GM23338 (cell line): ENCODE measurements at regions not wholly inside any gene's neighbourhood (a gene's known extent, or its start where the extent isn't known, plus 50 kb on each side); places are given as distances from the start of the nearest gene placed in this dataset.

Source experiments
- ATAC-seq: fragments of 200-7000 bp; cut with Tn5 transposase; 3 replicates; pipeline ENCODE4 v1.9.1; 2020
- DNase-seq: peaks from one replicate; pipeline ENCODE4 v3.0.0-alpha.2; 2015; ENCODE audit warnings: low spot score
- H2AFZ ChIP-seq: fragments of 200-600 bp; sonication (generic); 2 replicates; pipeline ENCODE4 v1.8.0; 2016; ENCODE audit warnings: antibody characterized with exemption, mild to moderate bottlenecking, moderate library complexity
- H3F3A ChIP-seq: fragments of 200-600 bp; sonication (generic); replicated peaks from 2 replicates; pipeline ENCODE4 v1.8.0; 2017; ENCODE audit warnings: antibody characterized with exemption, mixed run types, low read depth
- H3K27ac ChIP-seq: fragments of 200-600 bp; sonication (generic); 2 replicates; pipeline ENCODE4 v1.6.1; 2016; ENCODE audit warnings: low read depth
- H3K27me3 ChIP-seq: fragments of 200-600 bp; sonication (generic); 2 replicates; pipeline ENCODE4 v1.8.0; 2016; ENCODE audit warnings: mild to moderate bottlenecking, mixed run types, moderate library complexity; ENCODE audit not compliant: insufficient read depth
- H3K36me3 ChIP-seq: fragments of 200-600 bp; sonication (generic); 2 replicates; pipeline ENCODE4 v1.8.0; 2016; ENCODE audit warnings: mild to moderate bottlenecking; ENCODE audit not compliant: insufficient read depth
- H3K4me1 ChIP-seq: fragments of 200-600 bp; sonication (generic); 2 replicates; pipeline ENCODE4 v1.8.0; 2016; ENCODE audit warnings: mild to moderate bottlenecking, moderate library complexity; ENCODE audit not compliant: insufficient read depth
- H3K4me2 ChIP-seq: fragments of 200-600 bp; sonication (generic); 2 replicates; pipeline ENCODE4 v1.7.1; 2017; ENCODE audit warnings: mixed run types
- H3K4me3 ChIP-seq: fragments of 200-600 bp; sonication (generic); 2 replicates; pipeline ENCODE4 v1.6.1; 2016; ENCODE audit warnings: mixed run types
- H3K79me2 ChIP-seq: fragments of 200-600 bp; sonication (generic); replicated peaks from 2 replicates; pipeline ENCODE4 v1.8.0; 2017; ENCODE audit warnings: mild to moderate bottlenecking; ENCODE audit not compliant: insufficient read depth
- H3K9me2 ChIP-seq: fragments of 200-600 bp; sonication (generic); 2 replicates; pipeline ENCODE4 v1.8.0; 2017; ENCODE audit not compliant: insufficient read depth
- H4K20me1 ChIP-seq: fragments of 200-600 bp; sonication (generic); replicated peaks from 2 replicates; pipeline ENCODE4 v1.8.0; 2017; ENCODE audit warnings: mild to moderate bottlenecking; ENCODE audit not compliant: insufficient read depth
- H3K27ac Mint-ChIP-seq: 2 replicates; pipeline ENCODE4 v1.8.0; 2020; ENCODE audit warnings: inconsistent platforms, mild to moderate bottlenecking, moderate library complexity, mixed read lengths
- H3K27me3 Mint-ChIP-seq: 3 replicates; pipeline ENCODE4 v1.8.0; 2022; ENCODE audit warnings: low read depth, mild to moderate bottlenecking, moderate library complexity, mixed read lengths, inconsistent platforms; ENCODE audit not compliant: insufficient read depth, poor library complexity
- H3K36me3 Mint-ChIP-seq: 3 replicates; pipeline ENCODE4 v1.8.0; 2021; ENCODE audit warnings: low read depth, mild to moderate bottlenecking, inconsistent platforms, moderate library complexity, mixed read lengths
- H3K4me1 Mint-ChIP-seq: 3 replicates; pipeline ENCODE4 v1.8.0; 2020; ENCODE audit warnings: mild to moderate bottlenecking, inconsistent platforms, mixed read lengths
- H3K4me3 Mint-ChIP-seq: 3 replicates; pipeline ENCODE4 v1.8.0; 2021; ENCODE audit warnings: moderate library complexity, mild to moderate bottlenecking, inconsistent platforms, mixed read lengths
- H3K9me3 Mint-ChIP-seq: 3 replicates; pipeline ENCODE4 v1.8.0; 2020; ENCODE audit warnings: moderate library complexity, mild to moderate bottlenecking, inconsistent platforms, mixed read lengths
- JUNB ChIP-seq: IDR thresholded peaks from one replicate; pipeline ENCODE4 v1.6.1; 2016; ENCODE audit warnings: antibody characterized with exemption; ENCODE audit not compliant: unreplicated experiment
- NANOG ChIP-seq: IDR thresholded peaks from 2 replicates; pipeline ENCODE4 v1.6.1; 2016; ENCODE audit warnings: antibody characterized with exemption, borderline replicate concordance
- ZNF331 ChIP-seq: fragments of 250-450 bp; sonication (Bioruptor Pico); IDR thresholded peaks from 2 replicates; pipeline ENCODE4 v1.5.0; 2020; ENCODE audit warnings: low read depth, mild to moderate bottlenecking, moderate library complexity
- TF ChIP-seq, protein P1 (sequence below), 2 experiments: fragments of 200-600 bp in 1 of 2; sonication (generic) in 1 of 2; conservative IDR thresholded peaks; 2 replicates each; pipeline versions ENCODE4 v1.5.1 to v1.6.1; 2016 to 2017; ENCODE audit warnings: antibody characterized with exemption in 2 of 2, low read depth in 2 of 2, mild to moderate bottlenecking in 2 of 2, moderate library complexity in 1 of 2
- TF ChIP-seq, protein P2 (sequence below): fragments of 250-450 bp; sonication (Bioruptor Pico); IDR thresholded peaks from 2 replicates; pipeline ENCODE4 v1.5.0; 2020; ENCODE audit warnings: mild to moderate bottlenecking, moderate library complexity
- TF ChIP-seq, protein P3 (sequence below): IDR thresholded peaks from 2 replicates; pipeline ENCODE4 v1.6.1; 2016; ENCODE audit warnings: antibody characterized with exemption

DNA sequence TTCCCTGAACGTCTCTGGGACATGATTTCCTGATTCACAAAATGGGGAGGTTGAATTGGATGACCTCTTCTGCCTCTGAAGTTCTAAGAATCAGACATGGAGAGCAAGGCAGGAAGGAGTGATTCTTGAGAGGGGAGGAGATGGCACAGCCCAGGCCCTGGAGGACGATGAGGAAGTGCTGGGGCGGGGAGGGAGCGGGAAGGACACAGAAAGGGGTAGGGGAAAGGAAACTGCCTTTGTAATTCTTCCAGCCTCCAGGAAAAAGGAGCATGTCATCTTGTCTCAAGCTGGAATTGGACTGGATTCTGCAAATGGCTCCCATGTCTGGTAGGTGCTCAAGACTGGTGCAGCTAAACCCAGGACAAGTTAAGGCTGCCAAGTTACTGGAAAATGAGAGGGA is 97.0 kb upstream of the NCK2 start:
- TF ChIP-seq, protein P1, sequence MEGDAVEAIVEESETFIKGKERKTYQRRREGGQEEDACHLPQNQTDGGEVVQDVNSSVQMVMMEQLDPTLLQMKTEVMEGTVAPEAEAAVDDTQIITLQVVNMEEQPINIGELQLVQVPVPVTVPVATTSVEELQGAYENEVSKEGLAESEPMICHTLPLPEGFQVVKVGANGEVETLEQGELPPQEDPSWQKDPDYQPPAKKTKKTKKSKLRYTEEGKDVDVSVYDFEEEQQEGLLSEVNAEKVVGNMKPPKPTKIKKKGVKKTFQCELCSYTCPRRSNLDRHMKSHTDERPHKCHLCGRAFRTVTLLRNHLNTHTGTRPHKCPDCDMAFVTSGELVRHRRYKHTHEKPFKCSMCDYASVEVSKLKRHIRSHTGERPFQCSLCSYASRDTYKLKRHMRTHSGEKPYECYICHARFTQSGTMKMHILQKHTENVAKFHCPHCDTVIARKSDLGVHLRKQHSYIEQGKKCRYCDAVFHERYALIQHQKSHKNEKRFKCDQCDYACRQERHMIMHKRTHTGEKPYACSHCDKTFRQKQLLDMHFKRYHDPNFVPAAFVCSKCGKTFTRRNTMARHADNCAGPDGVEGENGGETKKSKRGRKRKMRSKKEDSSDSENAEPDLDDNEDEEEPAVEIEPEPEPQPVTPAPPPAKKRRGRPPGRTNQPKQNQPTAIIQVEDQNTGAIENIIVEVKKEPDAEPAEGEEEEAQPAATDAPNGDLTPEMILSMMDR (conservative IDR thresholded peaks at IDR 0.05; ENCODE audit: low read depth in 2 of 2): no peak
- TF ChIP-seq NANOG (no peak), ZNF331 (no peak), JUNB (no peak)
- TF ChIP-seq, protein P2, sequence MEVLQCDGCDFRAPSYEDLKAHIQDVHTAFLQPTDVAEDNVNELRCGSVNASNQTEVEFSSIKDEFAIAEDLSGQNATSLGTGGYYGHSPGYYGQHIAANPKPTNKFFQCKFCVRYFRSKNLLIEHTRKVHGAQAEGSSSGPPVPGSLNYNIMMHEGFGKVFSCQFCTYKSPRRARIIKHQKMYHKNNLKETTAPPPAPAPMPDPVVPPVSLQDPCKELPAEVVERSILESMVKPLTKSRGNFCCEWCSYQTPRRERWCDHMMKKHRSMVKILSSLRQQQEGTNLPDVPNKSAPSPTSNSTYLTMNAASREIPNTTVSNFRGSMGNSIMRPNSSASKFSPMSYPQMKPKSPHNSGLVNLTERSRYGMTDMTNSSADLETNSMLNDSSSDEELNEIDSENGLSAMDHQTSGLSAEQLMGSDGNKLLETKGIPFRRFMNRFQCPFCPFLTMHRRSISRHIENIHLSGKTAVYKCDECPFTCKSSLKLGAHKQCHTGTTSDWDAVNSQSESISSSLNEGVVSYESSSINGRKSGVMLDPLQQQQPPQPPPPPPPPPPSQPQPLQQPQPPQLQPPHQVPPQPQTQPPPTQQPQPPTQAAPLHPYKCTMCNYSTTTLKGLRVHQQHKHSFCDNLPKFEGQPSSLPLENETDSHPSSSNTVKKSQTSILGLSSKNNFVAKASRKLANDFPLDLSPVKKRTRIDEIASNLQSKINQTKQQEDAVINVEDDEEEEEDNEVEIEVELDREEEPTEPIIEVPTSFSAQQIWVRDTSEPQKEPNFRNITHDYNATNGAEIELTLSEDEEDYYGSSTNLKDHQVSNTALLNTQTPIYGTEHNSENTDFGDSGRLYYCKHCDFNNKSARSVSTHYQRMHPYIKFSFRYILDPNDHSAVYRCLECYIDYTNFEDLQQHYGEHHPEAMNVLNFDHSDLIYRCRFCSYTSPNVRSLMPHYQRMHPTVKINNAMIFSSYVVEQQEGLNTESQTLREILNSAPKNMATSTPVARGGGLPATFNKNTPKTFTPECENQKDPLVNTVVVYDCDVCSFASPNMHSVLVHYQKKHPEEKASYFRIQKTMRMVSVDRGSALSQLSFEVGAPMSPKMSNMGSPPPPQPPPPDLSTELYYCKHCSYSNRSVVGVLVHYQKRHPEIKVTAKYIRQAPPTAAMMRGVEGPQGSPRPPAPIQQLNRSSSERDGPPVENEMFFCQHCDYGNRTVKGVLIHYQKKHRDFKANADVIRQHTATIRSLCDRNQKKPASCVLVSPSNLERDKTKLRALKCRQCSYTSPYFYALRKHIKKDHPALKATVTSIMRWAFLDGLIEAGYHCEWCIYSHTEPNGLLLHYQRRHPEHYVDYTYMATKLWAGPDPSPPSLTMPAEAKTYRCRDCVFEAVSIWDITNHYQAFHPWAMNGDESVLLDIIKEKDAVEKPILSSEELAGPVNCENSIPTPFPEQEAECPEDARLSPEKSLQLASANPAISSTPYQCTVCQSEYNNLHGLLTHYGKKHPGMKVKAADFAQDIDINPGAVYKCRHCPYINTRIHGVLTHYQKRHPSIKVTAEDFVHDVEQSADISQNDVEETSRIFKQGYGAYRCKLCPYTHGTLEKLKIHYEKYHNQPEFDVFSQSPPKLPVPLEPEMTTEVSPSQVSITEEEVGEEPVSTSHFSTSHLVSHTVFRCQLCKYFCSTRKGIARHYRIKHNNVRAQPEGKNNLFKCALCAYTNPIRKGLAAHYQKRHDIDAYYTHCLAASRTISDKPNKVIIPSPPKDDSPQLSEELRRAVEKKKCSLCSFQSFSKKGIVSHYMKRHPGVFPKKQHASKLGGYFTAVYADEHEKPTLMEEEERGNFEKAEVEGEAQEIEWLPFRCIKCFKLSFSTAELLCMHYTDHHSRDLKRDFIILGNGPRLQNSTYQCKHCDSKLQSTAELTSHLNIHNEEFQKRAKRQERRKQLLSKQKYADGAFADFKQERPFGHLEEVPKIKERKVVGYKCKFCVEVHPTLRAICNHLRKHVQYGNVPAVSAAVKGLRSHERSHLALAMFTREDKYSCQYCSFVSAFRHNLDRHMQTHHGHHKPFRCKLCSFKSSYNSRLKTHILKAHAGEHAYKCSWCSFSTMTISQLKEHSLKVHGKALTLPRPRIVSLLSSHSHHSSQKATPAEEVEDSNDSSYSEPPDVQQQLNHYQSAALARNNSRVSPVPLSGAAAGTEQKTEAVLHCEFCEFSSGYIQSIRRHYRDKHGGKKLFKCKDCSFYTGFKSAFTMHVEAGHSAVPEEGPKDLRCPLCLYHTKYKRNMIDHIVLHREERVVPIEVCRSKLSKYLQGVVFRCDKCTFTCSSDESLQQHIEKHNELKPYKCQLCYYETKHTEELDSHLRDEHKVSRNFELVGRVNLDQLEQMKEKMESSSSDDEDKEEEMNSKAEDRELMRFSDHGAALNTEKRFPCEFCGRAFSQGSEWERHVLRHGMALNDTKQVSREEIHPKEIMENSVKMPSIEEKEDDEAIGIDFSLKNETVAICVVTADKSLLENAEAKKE (CRISPR knock-in tag): no peak
- TF ChIP-seq, protein P3, sequence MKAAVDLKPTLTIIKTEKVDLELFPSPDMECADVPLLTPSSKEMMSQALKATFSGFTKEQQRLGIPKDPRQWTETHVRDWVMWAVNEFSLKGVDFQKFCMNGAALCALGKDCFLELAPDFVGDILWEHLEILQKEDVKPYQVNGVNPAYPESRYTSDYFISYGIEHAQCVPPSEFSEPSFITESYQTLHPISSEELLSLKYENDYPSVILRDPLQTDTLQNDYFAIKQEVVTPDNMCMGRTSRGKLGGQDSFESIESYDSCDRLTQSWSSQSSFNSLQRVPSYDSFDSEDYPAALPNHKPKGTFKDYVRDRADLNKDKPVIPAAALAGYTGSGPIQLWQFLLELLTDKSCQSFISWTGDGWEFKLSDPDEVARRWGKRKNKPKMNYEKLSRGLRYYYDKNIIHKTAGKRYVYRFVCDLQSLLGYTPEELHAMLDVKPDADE: no peak
- no peaks in the 10 kb centered on the region for H3K36me3 ChIP-seq
- H3K9me2 ChIP-seq: no peaks in the 10 kb centered on the region
- Mint-ChIP-seq H3K9me3 (peaks cover 24% of the 10 kb centered on the region), H3K27ac (no peak overlapping the region), H3K4me3 (no peak overlapping the region), H3K4me1 (peaks cover 39% of the 10 kb centered on the region), H3K27me3 (peaks cover 8% of the 10 kb centered on the region), H3K36me3 (peaks cover 20% of the 10 kb centered on the region)
- no peak for ATAC-seq
- H3K4me3 ChIP-seq: no peak overlapping the region
- no peaks in the 10 kb centered on the region for H3F3A ChIP-seq
- no peaks in the 10 kb centered on the region for H3K27me3 ChIP-seq
- H3K4me2 ChIP-seq: no peak overlapping the region
- no peak overlapping the region for H3K27ac ChIP-seq
- H4K20me1 ChIP-seq: no peaks in the 10 kb centered on the region
- DNase-seq: no peak
- H3K4me1 ChIP-seq: peaks cover 39% of the 10 kb centered on the region
- H2AFZ ChIP-seq: no peak overlapping the region; the same call in 1 of the 2 replicates
- no peaks in the 10 kb centered on the region for H3K79me2 ChIP-seq
